ENCODE measurements at regions not wholly inside any gene's neighbourhood (a gene's known extent, or its start where the extent isn't known, plus 50 kb on each side); places are given as distances from the start of the nearest gene placed in this dataset.
A peak's percentile ranks its signal among the peaks of the same experiment; 100 is the strongest.

DNA sequence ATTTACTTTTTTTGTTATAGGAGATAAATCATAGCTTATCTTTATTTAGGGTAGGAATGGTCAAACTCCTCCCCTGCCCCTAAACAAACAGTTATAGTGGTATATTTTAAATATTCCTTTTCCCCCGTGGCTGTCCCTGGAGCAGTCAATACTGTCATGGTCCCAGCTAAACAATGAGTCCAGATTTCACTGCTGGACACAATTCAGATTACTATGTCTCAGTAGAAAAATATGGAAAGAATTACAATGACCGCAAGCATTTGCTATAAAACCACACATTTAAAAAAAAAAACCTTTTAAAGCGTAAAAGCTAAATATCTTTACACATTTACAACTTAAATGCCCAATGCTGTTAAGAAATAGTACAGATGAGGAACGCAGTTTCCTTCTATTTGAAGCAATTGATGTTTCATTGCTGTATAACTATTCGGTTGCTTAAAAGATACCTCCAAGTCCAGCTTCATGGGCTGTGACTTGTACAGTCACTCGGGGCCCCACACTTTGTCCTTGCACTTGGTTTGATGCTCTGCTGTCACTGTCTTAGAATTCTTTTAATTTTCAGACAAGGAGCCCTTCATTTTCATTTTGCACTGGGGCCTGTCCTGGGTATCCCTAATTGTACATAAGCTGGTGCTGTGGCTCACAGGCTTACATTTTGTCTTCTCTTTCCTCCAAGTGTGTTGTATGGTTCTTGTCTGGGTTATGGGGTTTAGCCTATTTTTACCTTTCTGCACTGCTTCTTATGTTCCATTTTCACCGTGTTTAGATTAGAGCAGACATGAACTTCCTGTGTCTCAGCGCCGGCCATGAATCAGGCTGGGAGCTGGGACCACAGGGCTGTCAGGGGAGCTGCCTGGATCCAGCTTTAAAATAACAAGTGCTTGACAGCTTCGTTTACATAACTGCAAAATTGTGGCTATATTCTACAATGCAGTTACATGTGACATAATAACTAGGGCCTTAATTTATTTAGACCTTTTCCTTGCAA lies 530.2 kb upstream of the FZD8 start:
- no peaks in the 10 kb centered on the region for H3K36me3 ChIP-seq
- peak in 2 of 4 donors; percentile 23 to 54 for ATAC-seq
- no peaks in the 10 kb centered on the region for H3K27me3 ChIP-seq
- TF ChIP-seq POLR2A (IDR thresholded peaks at IDR 0.05) = no peak
- TF ChIP-seq, protein P1, sequence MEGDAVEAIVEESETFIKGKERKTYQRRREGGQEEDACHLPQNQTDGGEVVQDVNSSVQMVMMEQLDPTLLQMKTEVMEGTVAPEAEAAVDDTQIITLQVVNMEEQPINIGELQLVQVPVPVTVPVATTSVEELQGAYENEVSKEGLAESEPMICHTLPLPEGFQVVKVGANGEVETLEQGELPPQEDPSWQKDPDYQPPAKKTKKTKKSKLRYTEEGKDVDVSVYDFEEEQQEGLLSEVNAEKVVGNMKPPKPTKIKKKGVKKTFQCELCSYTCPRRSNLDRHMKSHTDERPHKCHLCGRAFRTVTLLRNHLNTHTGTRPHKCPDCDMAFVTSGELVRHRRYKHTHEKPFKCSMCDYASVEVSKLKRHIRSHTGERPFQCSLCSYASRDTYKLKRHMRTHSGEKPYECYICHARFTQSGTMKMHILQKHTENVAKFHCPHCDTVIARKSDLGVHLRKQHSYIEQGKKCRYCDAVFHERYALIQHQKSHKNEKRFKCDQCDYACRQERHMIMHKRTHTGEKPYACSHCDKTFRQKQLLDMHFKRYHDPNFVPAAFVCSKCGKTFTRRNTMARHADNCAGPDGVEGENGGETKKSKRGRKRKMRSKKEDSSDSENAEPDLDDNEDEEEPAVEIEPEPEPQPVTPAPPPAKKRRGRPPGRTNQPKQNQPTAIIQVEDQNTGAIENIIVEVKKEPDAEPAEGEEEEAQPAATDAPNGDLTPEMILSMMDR (IDR thresholded peaks at IDR 0.05) = no peak
- intact Hi-C loops (cut with DNase I) = no loop called here
- peak overlapping the region in 1 of 3 donors; percentile 6 for H3K27ac ChIP-seq
- DNase-seq = no peak
- H3K9me3 ChIP-seq = no peaks in the 10 kb centered on the region
- no peak overlapping the region for H3K4me3 ChIP-seq
- WGBS (ENCODE audit: insufficient coverage, low coverage, low lambda C conversion rate, missing lambda C conversion rate) = 43% methylated on average over 10 of the region's 10 CpGs
- no peaks in the 10 kb centered on the region for H3K4me1 ChIP-seq

- H3K4me1 ChIP-seq = no peaks in the 10 kb centered on the region
- TF ChIP-seq, protein P1 (IDR thresholded peaks at IDR 0.05) = no peak
- TF ChIP-seq POLR2A (IDR thresholded peaks at IDR 0.05) = no peak
- H3K27ac ChIP-seq = no peak overlapping the region
- ATAC-seq (no peak), DNase-seq (no peak)
- H3K27me3 ChIP-seq = no peaks in the 10 kb centered on the region
- H3K4me3 ChIP-seq = no peak overlapping the region
- 42% methylated on average over 1 of the region's 1 CpG for WGBS (ENCODE audit: insufficient coverage, low coverage, low lambda C conversion rate, missing lambda C conversion rate)
- intact Hi-C loops (cut with DNase I) = no loop called here
- no peaks in the 10 kb centered on the region for H3K9me3 ChIP-seq
- H3K36me3 ChIP-seq = no peaks in the 10 kb centered on the region
Measured at GRCh38 chr10:36171556-36171952, 529.5 kb upstream of the FZD8 start.

- WGBS (ENCODE audit: insufficient coverage, low coverage, low lambda C conversion rate, missing lambda C conversion rate) = 58% methylated on average over 4 of the region's 4 CpGs
- no peak for TF ChIP-seq POLR2A (IDR thresholded peaks at IDR 0.05)
- TF ChIP-seq, protein P1 (IDR thresholded peaks at IDR 0.05) = no peak
- Histone ChIP-seq H3K27ac (no peak overlapping the region), H3K4me3 (no peak overlapping the region), H3K9me3 (no peaks in the 10 kb centered on the region), H3K27me3 (no peaks in the 10 kb centered on the region), H3K4me1 (no peaks in the 10 kb centered on the region), H3K36me3 (no peaks in the 10 kb centered on the region)
- intact Hi-C loops (cut with DNase I) = no loop called here
- ATAC-seq = no peak
- no peak for DNase-seq
Measured at GRCh38 chr10:36170943-36171501, 528.9 kb upstream of the FZD8 start.

GRCh38 chr10:36170142-36170719 lies 528.1 kb upstream of the FZD8 start:
- H3K4me1 ChIP-seq = no peaks in the 10 kb centered on the region
- DNase-seq (no peak), ATAC-seq (no peak)
- H3K9me3 ChIP-seq = no peaks in the 10 kb centered on the region
- H3K27me3 ChIP-seq = no peaks in the 10 kb centered on the region
- 45% methylated on average over 2 of the region's 2 CpGs for WGBS (ENCODE audit: insufficient coverage, low coverage, low lambda C conversion rate, missing lambda C conversion rate)
- H3K36me3 ChIP-seq = no peaks in the 10 kb centered on the region
- H3K27ac ChIP-seq = no peak overlapping the region
- intact Hi-C loops (cut with DNase I) = no loop called here
- no peak overlapping the region for H3K4me3 ChIP-seq
- TF ChIP-seq POLR2A (IDR thresholded peaks at IDR 0.05) = no peak
- TF ChIP-seq, protein P1 (IDR thresholded peaks at IDR 0.05) = no peak

Measured in right lobe of liver (tissue), 6 donors.